ENCODE measurements at regions not wholly inside any gene's neighbourhood (a gene's known extent, or its start where the extent isn't known, plus 50 kb on each side); places are given as distances from the start of the nearest gene placed in this dataset.

DNA sequence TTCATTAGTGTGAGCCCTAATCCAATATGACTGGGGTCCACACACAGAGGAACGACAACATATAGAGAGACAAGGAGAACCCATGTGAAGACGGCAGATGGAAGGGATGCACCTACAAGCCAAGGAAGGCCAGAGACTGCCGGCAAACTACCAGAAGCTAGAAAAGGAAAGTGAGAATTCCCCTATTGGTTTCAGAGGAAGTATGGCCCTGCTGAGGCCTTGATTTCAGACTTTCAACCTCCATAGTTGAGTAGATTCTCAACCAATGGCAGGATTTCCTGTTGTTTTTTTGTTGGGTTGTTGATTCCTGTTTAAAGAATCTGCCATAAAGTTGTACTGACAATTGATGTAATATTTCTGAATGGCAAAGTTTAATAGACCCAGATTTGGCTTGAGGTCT, 241.5 kb downstream of the SATB2 start:
- Histone ChIP-seq H3K27ac (ENCODE audit: low read depth, low read length) (no peak overlapping the region), H3K9me3 (ENCODE audit: low read depth, low read length) (no peaks in the 10 kb centered on the region), H3K4me2 (ENCODE audit: insufficient read depth, low read length) (no peak overlapping the region), H3K4me3 (ENCODE audit: insufficient read depth, low read length) (no peak overlapping the region), H3K4me1 (ENCODE audit: insufficient read depth, low read length) (no peaks in the 10 kb centered on the region), H2AFZ (ENCODE audit: low read length) (no peak overlapping the region), H4K20me1 (ENCODE audit: insufficient read depth, low read length) (no peaks in the 10 kb centered on the region), H3K27me3 (ENCODE audit: insufficient read depth, low read length) (no peaks in the 10 kb centered on the region), H3K36me3 (ENCODE audit: insufficient read depth, low read length) (no peaks in the 10 kb centered on the region), H3K79me2 (ENCODE audit: insufficient read depth, low read length) (no peaks in the 10 kb centered on the region)
- TF ChIP-seq, protein P1, sequence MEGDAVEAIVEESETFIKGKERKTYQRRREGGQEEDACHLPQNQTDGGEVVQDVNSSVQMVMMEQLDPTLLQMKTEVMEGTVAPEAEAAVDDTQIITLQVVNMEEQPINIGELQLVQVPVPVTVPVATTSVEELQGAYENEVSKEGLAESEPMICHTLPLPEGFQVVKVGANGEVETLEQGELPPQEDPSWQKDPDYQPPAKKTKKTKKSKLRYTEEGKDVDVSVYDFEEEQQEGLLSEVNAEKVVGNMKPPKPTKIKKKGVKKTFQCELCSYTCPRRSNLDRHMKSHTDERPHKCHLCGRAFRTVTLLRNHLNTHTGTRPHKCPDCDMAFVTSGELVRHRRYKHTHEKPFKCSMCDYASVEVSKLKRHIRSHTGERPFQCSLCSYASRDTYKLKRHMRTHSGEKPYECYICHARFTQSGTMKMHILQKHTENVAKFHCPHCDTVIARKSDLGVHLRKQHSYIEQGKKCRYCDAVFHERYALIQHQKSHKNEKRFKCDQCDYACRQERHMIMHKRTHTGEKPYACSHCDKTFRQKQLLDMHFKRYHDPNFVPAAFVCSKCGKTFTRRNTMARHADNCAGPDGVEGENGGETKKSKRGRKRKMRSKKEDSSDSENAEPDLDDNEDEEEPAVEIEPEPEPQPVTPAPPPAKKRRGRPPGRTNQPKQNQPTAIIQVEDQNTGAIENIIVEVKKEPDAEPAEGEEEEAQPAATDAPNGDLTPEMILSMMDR (IDR thresholded peaks at IDR 0.05; ENCODE audit: extremely low read depth, low read depth, low read length), result no peak
- no peak for DNase-seq (ENCODE audit: insufficient read length, low spot score, missing footprints)

DNA sequence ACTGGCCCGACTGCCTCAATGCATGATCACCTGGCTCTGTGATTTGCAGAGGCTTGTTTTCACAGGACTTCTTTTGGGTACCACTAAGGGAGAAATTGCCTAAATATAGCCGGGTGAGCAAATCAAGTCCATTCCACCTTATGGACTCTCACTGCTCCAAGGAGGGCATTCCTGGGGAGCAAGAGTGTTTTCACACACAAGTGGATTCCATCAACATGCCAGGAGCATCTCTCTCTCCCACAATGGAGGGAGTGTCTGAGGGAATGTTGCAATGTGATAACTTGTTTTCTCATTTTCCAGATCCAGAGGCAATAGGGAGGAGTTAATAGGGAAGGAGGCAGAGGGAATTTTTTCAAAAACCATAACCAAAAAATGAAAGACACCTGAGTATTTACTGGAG, 250.7 kb downstream of the SATB2 start:
- TF ChIP-seq, protein P1 (IDR thresholded peaks at IDR 0.05; ENCODE audit: extremely low read depth, low read depth, low read length), result no peak

GRCh38 chr2:199206536-199206935, 251.2 kb downstream of the SATB2 start:
- Histone ChIP-seq H3K36me3 (ENCODE audit: insufficient read depth, low read length) (no peaks in the 10 kb centered on the region), H3K4me3 (ENCODE audit: insufficient read depth, low read length) (no peak overlapping the region), H4K20me1 (ENCODE audit: insufficient read depth, low read length) (no peaks in the 10 kb centered on the region), H3K27me3 (ENCODE audit: insufficient read depth, low read length) (no peaks in the 10 kb centered on the region), H3K27ac (ENCODE audit: low read depth, low read length) (no peak overlapping the region), H3K9me3 (ENCODE audit: low read depth, low read length) (no peaks in the 10 kb centered on the region), H2AFZ (ENCODE audit: low read length) (no peak overlapping the region), H3K79me2 (ENCODE audit: insufficient read depth, low read length) (no peaks in the 10 kb centered on the region), H3K4me1 (ENCODE audit: insufficient read depth, low read length) (no peaks in the 10 kb centered on the region), H3K4me2 (ENCODE audit: insufficient read depth, low read length) (no peak overlapping the region)
- TF ChIP-seq, protein P1 (IDR thresholded peaks at IDR 0.05; ENCODE audit: extremely low read depth, low read depth, low read length), result no peak
- DNase-seq (ENCODE audit: insufficient read length, low spot score, missing footprints), result peak; percentile 3

More for the DNA sequence above, 250.7 kb downstream of the SATB2 start:
- no peak overlapping the region for H3K4me2 ChIP-seq (ENCODE audit: insufficient read depth, low read length)
- H3K4me1 ChIP-seq (ENCODE audit: insufficient read depth, low read length), result no peaks in the 10 kb centered on the region
- H3K4me3 ChIP-seq (ENCODE audit: insufficient read depth, low read length), result no peak overlapping the region
- no peaks in the 10 kb centered on the region for H3K79me2 ChIP-seq (ENCODE audit: insufficient read depth, low read length)
- H3K27me3 ChIP-seq (ENCODE audit: insufficient read depth, low read length), result no peaks in the 10 kb centered on the region
- no peaks in the 10 kb centered on the region for H3K36me3 ChIP-seq (ENCODE audit: insufficient read depth, low read length)
- no peak overlapping the region for H3K27ac ChIP-seq (ENCODE audit: low read depth, low read length)
- H2AFZ ChIP-seq (ENCODE audit: low read length), result no peak overlapping the region
- DNase-seq (ENCODE audit: insufficient read length, low spot score, missing footprints), result no peak
- H4K20me1 ChIP-seq (ENCODE audit: insufficient read depth, low read length), result no peaks in the 10 kb centered on the region
- H3K9me3 ChIP-seq (ENCODE audit: low read depth, low read length), result no peaks in the 10 kb centered on the region

DNA sequence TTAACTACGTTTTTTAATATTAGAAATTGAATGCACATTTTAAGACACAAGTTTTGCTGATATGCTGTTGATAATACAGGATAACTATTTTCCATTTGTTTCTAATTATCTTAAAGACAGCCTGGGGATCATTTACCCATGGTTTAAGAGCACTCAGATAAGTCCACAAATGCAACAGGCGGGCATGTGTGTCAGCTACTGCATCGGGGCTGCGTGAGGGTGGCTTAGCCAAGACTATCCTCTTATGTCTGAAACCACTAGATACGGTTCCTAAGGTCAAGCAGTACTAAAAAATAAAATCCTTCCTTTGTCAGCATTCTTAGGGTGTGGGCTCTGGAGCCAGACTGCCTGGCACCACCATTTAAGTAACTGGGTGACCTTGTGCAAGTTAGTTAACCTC, 254.8 kb downstream of the SATB2 start:
- TF ChIP-seq, protein P1 (IDR thresholded peaks at IDR 0.05; ENCODE audit: extremely low read depth, low read depth, low read length), result no peak
- H2AFZ ChIP-seq (ENCODE audit: low read length), result no peak overlapping the region
- no peaks in the 10 kb centered on the region for H3K9me3 ChIP-seq (ENCODE audit: low read depth, low read length)
- no peaks in the 10 kb centered on the region for H3K4me1 ChIP-seq (ENCODE audit: insufficient read depth, low read length)
- H3K4me3 ChIP-seq (ENCODE audit: insufficient read depth, low read length), result no peak overlapping the region
- no peaks in the 10 kb centered on the region for H3K79me2 ChIP-seq (ENCODE audit: insufficient read depth, low read length)
- no peaks in the 10 kb centered on the region for H3K27me3 ChIP-seq (ENCODE audit: insufficient read depth, low read length)
- no peak for DNase-seq (ENCODE audit: insufficient read length, low spot score, missing footprints)
- H4K20me1 ChIP-seq (ENCODE audit: insufficient read depth, low read length), result no peaks in the 10 kb centered on the region
- no peak overlapping the region for H3K4me2 ChIP-seq (ENCODE audit: insufficient read depth, low read length)
- no peak overlapping the region for H3K27ac ChIP-seq (ENCODE audit: low read depth, low read length)
- H3K36me3 ChIP-seq (ENCODE audit: insufficient read depth, low read length), result no peaks in the 10 kb centered on the region
